ENCODE measurements at regions not wholly inside any gene's neighbourhood (a gene's known extent, or its start where the extent isn't known, plus 50 kb on each side); places are given as distances from the start of the nearest gene placed in this dataset.

DNA sequence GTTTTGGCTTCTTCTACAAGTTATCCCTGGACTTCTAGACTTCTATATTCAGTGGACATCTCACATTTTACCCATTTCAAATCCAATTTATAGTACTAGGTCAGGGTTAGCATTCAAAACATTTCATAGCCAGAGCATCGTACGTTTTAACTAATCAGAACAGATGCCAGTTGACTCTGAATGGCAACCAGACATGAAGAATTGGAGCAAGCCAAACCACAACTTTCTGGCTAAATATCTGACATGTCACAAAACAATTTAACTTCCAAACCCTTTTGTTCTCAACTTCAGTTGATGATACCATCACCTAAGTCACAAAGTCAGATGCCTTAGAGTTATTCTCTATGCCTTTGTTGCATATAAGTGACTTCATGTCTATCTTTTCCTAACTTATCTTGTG lies 1105.7 kb downstream of the XPNPEP1 start:
- no peak for DNase-seq

DNA sequence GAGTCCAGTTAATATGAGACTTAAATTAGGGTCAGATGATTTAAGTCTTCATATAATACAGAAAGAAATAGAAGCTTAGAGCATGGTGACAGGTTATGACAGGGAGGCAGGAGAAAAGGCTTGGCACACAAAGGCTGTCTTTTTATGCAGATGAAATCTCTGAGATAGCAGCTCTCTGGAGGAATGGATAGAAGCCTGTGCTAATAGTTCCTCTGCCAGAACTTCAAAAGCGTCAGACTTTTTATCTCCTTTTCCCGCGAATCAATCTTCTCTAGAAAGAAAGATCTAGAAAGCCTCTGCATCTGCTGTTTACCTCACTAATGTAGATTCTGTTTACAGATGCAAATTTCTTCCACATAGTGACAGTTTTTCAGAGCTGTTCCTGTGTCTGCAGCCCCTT lies 1106.2 kb downstream of the XPNPEP1 start:
- no peak for DNase-seq

GRCh38 chr10:108812906-108813305 lies 1110.4 kb downstream of the XPNPEP1 start:
- DNase-seq = no peak

DNA sequence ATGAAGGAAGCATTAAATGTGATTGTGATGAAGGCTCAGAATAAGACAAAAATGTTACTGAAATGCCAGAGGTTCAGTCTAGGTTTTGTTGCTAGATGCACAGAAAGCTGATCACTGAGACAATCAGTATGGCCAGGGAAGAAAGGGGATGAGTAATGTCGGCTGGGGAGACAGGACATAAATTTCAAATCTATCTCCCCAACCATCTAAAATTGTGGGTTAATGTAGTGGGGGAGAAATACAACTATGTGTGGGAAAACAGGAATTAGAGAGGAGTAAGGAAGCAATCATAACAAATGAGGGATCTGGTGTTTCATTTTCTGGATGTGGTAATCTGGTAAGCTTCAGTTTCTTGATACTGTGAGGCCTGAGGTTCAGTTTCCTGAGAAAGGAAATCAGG lies 1111.0 kb downstream of the XPNPEP1 start:
- DNase-seq = no peak

DNA sequence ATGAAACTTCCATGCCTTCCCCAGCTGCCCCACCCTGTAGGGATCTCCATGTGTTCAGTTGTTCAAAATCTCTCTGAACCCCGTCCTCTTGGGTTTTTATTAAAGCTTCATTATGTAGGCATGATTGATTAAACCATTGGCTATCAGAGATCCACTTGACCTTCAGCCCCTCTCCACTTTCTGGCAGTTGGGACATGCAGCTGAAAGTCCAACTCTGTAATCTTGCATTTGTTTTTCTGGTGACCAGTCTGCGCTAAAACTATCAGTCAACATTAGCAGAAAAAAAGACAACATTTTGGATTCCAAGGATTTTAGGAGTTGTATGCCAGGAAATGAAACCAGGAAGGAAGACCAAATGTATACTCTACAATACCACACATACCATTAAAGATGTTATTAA lies 1115.1 kb downstream of the XPNPEP1 start:
- DNase-seq = no peak

- DNase-seq = no peak
Observed at GRCh38 chr10:108801775-108802517, 1121.4 kb downstream of the XPNPEP1 start.

DNA sequence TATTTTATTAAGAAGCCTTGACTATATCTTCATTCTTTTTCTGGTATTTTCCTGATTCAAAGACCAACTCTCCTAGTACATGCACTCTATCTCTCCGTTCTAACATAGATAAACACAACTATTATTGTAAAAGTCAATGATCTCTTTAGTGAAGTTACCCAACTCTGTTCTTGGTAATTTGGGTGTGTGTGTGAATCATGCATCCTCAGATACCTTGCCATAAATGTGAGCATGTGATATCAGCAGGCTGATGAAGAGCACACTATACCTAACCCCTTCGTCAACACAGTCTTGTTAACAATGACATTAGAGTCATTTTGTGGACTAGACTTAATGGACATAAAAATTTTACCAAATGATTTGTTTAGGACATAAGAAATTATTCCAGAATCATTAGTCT lies 1122.1 kb downstream of the XPNPEP1 start:
- DNase-seq = no peak

DNA sequence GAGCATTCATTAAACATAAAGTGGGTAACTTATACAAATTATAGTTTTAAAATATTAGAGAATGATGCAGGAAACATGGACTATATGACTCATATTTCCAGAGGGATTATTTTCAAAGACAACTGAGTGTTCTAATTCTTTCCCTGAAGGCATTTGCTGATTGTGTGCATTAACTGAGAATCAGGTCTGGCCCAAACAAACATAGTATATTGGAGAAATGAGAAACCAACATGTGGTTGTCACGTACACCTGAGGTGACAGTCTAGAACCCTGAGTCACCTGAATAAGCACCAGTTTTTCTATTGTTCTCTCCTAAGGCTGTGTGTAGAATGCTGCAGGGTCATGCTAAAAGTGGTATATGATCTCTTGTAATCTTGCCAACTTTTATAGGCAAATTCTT lies 1125.7 kb downstream of the XPNPEP1 start:
- DNase-seq = no peak

DNA sequence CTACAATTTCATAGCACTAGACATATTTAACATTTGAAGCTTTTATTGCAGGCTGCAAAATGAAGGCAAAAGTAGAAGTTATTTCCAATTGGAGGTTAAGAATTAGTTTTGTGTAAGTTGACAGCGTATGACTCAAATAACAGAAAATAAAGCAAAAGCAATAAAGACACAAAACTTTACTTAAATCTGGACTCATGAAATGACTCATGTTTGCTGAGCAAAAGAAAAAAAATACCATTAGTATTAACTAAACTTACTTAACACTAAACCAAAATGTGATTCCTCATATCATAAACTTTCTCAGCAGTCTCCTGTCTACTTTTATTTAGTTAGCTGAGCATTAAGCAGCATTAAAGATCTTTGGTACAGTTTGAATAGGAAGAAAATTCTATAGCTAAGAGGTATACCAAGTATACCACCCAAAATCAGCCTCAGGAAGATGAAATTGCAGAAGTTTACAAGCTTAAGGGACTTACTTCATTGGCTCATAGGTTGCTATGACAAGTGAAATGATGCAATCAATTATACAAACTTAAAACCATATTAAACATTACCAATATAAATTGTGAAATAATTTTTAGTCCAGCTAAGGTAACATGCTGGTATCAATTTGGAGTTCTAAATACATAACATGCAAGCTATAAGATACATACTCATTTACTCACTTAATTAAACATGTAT lies 1131.4 kb downstream of the XPNPEP1 start:
- DNase-seq = no peak

DNA sequence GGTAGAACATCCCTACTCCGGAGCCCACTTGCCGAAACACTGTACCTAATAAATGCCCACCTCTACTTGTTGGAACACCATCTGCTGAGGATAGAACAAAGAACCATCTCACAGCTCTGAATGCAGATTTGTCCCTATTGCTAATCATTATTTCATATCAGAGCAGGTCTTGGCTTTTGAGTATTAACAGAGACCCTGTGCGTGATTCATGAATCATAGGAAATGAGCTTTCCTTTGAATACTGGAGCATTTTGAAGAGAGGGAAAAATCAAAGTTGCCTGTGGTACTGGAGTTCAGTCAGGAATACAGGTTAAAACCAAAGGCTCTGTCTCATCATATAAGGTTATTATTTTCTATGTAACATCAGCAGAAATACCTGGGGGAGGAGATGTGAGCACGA lies 1132.3 kb downstream of the XPNPEP1 start:
- no peak for DNase-seq

GRCh38 chr10:108789919-108790318 lies 1133.4 kb downstream of the XPNPEP1 start:
- DNase-seq = no peak

GRCh38 chr10:108789336-108789735 lies 1134.0 kb downstream of the XPNPEP1 start:
- DNase-seq = no peak

GRCh38 chr10:108788891-108789290 lies 1134.4 kb downstream of the XPNPEP1 start:
- DNase-seq = no peak

- no peak for DNase-seq
Observed at GRCh38 chr10:108787932-108788331, 1135.4 kb downstream of the XPNPEP1 start.

DNA sequence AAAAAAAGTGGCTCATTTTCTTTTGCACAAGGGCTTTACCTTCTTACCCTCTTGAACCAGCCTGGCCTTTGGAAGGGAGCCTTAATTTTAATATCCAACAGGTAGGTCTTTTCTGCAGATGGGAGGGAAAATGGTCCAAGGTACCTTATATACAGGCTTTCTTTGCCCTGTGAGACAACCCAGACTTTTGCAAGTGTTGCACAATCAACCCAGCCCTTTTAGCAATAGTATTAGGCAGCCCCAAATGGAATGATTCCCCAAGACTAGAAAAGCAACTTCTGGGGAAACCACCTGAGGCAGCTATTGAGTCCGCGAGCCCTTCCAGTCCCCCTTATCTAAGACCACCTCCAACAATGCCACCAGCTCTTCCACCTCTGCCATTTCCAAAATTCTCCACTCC lies 1138.3 kb downstream of the XPNPEP1 start:
- DNase-seq = no peak

DNA sequence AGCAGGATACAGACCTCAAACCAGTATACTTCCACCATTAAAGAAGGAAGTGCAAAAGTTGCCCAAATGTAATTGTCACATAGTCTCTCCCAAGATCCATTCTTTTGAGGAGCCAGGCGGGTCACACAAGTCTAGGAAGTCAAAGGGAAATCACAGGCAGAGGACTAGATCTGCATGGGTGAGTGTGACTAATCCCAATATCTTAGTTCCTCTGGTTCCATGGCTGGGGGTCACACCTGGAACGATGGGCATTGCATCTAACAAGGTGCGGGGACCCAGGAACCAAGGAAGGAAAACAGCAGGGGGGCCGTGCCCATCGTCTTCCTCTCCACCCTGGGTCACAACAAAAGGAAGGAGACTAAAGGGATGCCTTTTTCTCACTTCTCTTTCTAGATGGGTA lies 1138.8 kb downstream of the XPNPEP1 start:
- no peak for DNase-seq

GRCh38 chr10:108783897-108784296 lies 1139.4 kb downstream of the XPNPEP1 start:
- DNase-seq = peak; percentile 2

GRCh38 chr10:108782411-108782810 lies 1140.9 kb downstream of the XPNPEP1 start:
- no peak for DNase-seq

DNA sequence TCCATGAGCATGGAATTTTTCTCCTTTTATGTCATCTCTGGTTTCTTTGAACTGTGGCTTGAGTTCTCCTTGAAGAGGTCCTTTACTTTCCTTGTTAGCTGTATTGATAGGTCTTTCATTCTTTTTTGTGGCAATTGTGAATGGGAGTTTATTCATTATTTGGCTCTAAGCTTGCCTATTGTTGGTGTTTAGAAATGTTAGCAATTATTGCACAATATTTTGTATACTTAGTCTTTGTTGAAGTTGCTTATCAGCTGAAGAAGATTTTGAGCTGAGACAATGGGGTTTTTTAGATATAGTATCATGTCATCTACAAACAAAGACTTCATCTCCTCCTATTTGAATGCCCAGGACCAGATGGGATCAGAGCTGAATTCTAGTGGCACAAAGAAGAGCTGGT lies 1143.8 kb downstream of the XPNPEP1 start:
- no peak for DNase-seq

DNA sequence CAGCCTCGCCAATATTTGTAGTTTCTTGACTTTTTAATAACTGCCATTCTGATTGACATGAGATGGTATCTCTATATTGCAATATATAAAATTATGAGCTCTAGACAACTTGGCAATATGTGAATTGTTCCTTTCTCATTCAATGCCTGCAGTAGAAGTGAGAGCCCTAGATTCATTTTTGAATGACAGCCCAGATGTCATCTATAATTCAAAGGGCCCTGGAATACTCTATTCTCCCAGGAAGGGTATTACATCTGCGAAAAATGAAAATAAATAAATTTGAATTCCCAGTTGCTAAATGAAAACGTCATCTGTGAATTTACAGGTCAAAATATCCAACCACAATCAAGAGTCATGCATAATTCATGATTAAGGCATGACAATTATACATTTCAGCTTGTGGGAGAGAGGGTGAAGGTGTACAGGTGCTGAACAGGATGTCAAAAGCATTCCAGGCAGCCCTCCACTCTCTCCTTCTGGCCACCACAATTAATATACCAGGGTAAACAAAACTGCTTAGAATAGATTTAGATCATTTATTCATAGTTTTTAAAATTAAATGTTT lies 1147.3 kb downstream of the XPNPEP1 start:
- no peak for DNase-seq

- no peak for DNase-seq
Observed at GRCh38 chr10:108771106-108771505, 1152.2 kb downstream of the XPNPEP1 start.

- DNase-seq = no peak
Observed at GRCh38 chr10:108765794-108766193, 1157.5 kb downstream of the XPNPEP1 start.

DNA sequence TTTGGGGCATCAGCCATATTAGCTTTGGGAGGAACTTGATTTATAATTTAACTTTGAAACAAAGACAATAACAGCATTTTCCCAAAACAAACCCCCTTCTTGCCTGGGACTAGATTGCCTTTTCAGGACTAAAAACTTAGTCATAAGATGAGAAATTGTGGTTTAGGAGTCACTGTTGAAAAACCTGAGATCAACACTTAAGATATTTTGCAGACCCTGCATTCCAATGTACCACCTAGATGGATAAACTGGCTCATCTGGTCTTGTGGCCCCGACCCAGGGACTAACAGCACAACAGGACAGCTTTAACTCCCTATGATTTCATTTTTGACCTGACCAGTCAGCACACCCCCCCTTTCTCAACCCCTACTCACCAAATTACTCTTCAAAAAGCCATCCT lies 1165.4 kb downstream of the XPNPEP1 start:
- no peak for DNase-seq

DNA sequence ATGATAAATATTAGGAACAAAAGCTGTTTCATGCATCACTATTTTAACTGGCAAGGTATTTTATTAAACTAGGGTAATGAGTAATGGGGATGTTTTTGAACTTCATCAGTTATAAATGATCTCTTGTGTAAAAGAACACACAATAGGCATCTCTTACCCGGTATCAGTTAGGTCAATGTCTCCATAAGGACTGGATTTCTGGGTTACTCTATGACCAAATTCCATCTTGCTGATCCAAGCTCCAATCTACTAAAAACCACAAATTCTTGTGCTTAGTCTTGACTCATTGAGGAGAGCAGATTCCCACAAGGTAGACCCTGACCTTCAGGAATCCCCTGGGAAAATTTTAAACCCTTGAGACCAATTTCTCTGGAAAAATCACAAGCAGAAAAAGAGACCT lies 1167.7 kb downstream of the XPNPEP1 start:
- no peak for DNase-seq
